H9 (cell line): ENCODE measurements at regions not wholly inside any gene's neighbourhood (a gene's known extent, or its start where the extent isn't known, plus 50 kb on each side); places are given as distances from the start of the nearest gene placed in this dataset.

Source experiments
- DNase-seq: peaks from one replicate; pipeline ENCODE4 v3.0.0-alpha.2; 2017
- H2AFZ ChIP-seq: one replicate; pipeline ENCODE4 v1.6.1; 2013; ENCODE audit warnings: mild to moderate bottlenecking, low read length, control low read depth, moderate library complexity
- H2AK5ac ChIP-seq: 2 replicates; pipeline ENCODE4 v1.6.1; 2013; ENCODE audit warnings: low read length, control low read depth, mixed read lengths; ENCODE audit not compliant: insufficient read length
- H2BK120ac ChIP-seq: one replicate; pipeline ENCODE4 v1.6.1; 2013; ENCODE audit warnings: low read depth, mild to moderate bottlenecking, low read length, control low read depth, inconsistent platforms; ENCODE audit not compliant: poor library complexity, severe bottlenecking
- H2BK12ac ChIP-seq: 2 replicates; pipeline ENCODE4 v1.6.1; 2013; ENCODE audit warnings: low read length, control low read depth, mixed read lengths, low read depth; ENCODE audit not compliant: insufficient read length
- H2BK15ac ChIP-seq: 2 replicates; pipeline ENCODE4 v1.6.1; 2013; ENCODE audit warnings: low read depth, low read length, control low read depth
- H2BK20ac ChIP-seq: one replicate; pipeline ENCODE4 v1.6.1; 2013; ENCODE audit warnings: low read depth, mild to moderate bottlenecking, low read length, control low read depth, inconsistent platforms; ENCODE audit not compliant: poor library complexity, severe bottlenecking
- H2BK5ac ChIP-seq: 2 replicates; pipeline ENCODE4 v1.6.1; 2013; ENCODE audit warnings: low read length, control low read depth, mixed read lengths; ENCODE audit not compliant: insufficient read length
- H3K14ac ChIP-seq: 2 replicates; pipeline ENCODE4 v1.6.1; 2013; ENCODE audit warnings: low read length, control low read depth; ENCODE audit not compliant: insufficient read depth
- H3K18ac ChIP-seq: 2 replicates; pipeline ENCODE4 v1.6.1; 2013; ENCODE audit warnings: low read depth, mild to moderate bottlenecking, mixed read lengths, low read length, control low read depth; ENCODE audit not compliant: insufficient read length
- H3K23ac ChIP-seq: 2 replicates; pipeline ENCODE4 v1.6.1; 2013; ENCODE audit warnings: low read length, control low read depth, mixed read lengths, low read depth; ENCODE audit not compliant: insufficient read length
- H3K23me2 ChIP-seq: 2 replicates; pipeline ENCODE4 v1.6.1; 2013; ENCODE audit warnings: low read depth, mild to moderate bottlenecking, mixed read lengths, low read length, control low read depth; ENCODE audit not compliant: insufficient read length, poor library complexity, severe bottlenecking
- H3K27ac ChIP-seq: 2 replicates; pipeline ENCODE4 v1.5.1; 2013; ENCODE audit warnings: low read length, control low read depth, mixed read lengths, low read depth; ENCODE audit not compliant: insufficient read length
- H3K27me3 ChIP-seq: 2 replicates; pipeline ENCODE4 v1.6.1; 2013; ENCODE audit warnings: low read length, control low read depth, inconsistent platforms; ENCODE audit not compliant: insufficient read depth
- H3K4ac ChIP-seq: 2 replicates; pipeline ENCODE4 v1.6.1; 2013; ENCODE audit warnings: low read depth, mild to moderate bottlenecking, control low read depth, inconsistent platforms, low read length, moderate library complexity
- H3K4me1 ChIP-seq: 2 replicates; pipeline ENCODE4 v1.6.1; 2013; ENCODE audit warnings: low read length, control low read depth, inconsistent platforms; ENCODE audit not compliant: insufficient read depth
- H3K4me2 ChIP-seq: 2 replicates; pipeline ENCODE4 v1.6.1; 2013; ENCODE audit warnings: low read length, control low read depth, mixed read lengths; ENCODE audit not compliant: insufficient read length, insufficient read depth
- H3K56ac ChIP-seq: 2 replicates; pipeline ENCODE4 v1.6.1; 2013; ENCODE audit warnings: low read depth, mild to moderate bottlenecking, mixed read lengths, low read length, control low read depth; ENCODE audit not compliant: insufficient read length
- H3K79me1 ChIP-seq: 2 replicates; pipeline ENCODE4 v1.6.1; 2013; ENCODE audit warnings: low read depth, mild to moderate bottlenecking, moderate library complexity, low read length, control low read depth, inconsistent platforms; ENCODE audit not compliant: insufficient read depth, poor library complexity, severe bottlenecking
- H3K79me2 ChIP-seq: 2 replicates; pipeline ENCODE4 v1.6.1; 2013; ENCODE audit warnings: low read length, control low read depth, inconsistent platforms; ENCODE audit not compliant: insufficient read depth
- H3K9ac ChIP-seq: 2 replicates; pipeline ENCODE4 v1.6.1; 2013; ENCODE audit warnings: low read length, control low read depth, mixed read lengths; ENCODE audit not compliant: insufficient read length; ENCODE audit errors: extremely low read depth
- H3K9me3 ChIP-seq: one replicate; pipeline ENCODE4 v1.6.1; 2013; ENCODE audit warnings: low read depth, low read length, inconsistent platforms; ENCODE audit not compliant: control insufficient read depth
- H3T11ph ChIP-seq: one replicate; pipeline ENCODE4 v1.6.1; 2013; ENCODE audit warnings: mild to moderate bottlenecking, low read length, control low read depth, inconsistent platforms
- H4K20me1 ChIP-seq: one replicate; pipeline ENCODE4 v1.6.1; 2013; ENCODE audit not compliant: control insufficient read depth, insufficient read length, insufficient read depth
- H4K5ac ChIP-seq: 2 replicates; pipeline ENCODE4 v1.6.1; 2013; ENCODE audit warnings: low read depth, mild to moderate bottlenecking, mixed read lengths, low read length, control low read depth; ENCODE audit not compliant: insufficient read length
- H4K8ac ChIP-seq: replicated peaks from 2 replicates; pipeline ENCODE4 v1.6.1; 2013; ENCODE audit warnings: low read length, control low read depth, mixed read lengths, low read depth; ENCODE audit not compliant: insufficient read length
- H4K91ac ChIP-seq: 2 replicates; pipeline ENCODE4 v1.6.1; 2013; ENCODE audit warnings: low read depth, mild to moderate bottlenecking, moderate library complexity, mixed read lengths, low read length, control low read depth; ENCODE audit not compliant: insufficient read length
- H3K27ac Mint-ChIP-seq, 3 experiments: 2 replicates in 2 of 3; 3 replicates in 1 of 3; pipeline ENCODE4 v1.8.0; 2020 to 2021; ENCODE audit warnings: mixed read lengths in 3 of 3, mild to moderate bottlenecking in 1 of 3, moderate library complexity in 1 of 3
- H3K27me3 Mint-ChIP-seq: 2 replicates; pipeline ENCODE4 v1.8.0; 2021; ENCODE audit warnings: low read depth, mild to moderate bottlenecking, moderate library complexity, mixed read lengths
- H3K36me3 Mint-ChIP-seq, 3 experiments: 2 replicates in 2 of 3; 3 replicates in 1 of 3; pipeline ENCODE4 v1.8.0; 2020 to 2021; ENCODE audit warnings: low read depth in 3 of 3, mixed read lengths in 3 of 3; ENCODE audit not compliant: insufficient read depth in 1 of 3
- H3K4me1 Mint-ChIP-seq, 2 experiments: 2 replicates each; pipeline ENCODE4 v1.8.0; 2020; ENCODE audit warnings: mixed read lengths in 2 of 2
- H3K4me3 Mint-ChIP-seq, 2 experiments: 2 replicates in 1 of 2; 3 replicates in 1 of 2; pipeline ENCODE4 v1.8.0; 2020 to 2021; ENCODE audit warnings: mild to moderate bottlenecking in 2 of 2, mixed read lengths in 2 of 2, moderate library complexity in 1 of 2
- H3K9me3 Mint-ChIP-seq, 2 experiments: 2 replicates in 1 of 2; 3 replicates in 1 of 2; pipeline ENCODE4 v1.8.0; 2020; ENCODE audit warnings: mild to moderate bottlenecking in 2 of 2, mixed read lengths in 2 of 2, moderate library complexity in 1 of 2
- WGBS: extraction: QIAGEN DNeasy Blood & Tissue Kit; methylation state at CpG from one replicate; pipeline ENCODE4 v1.1.7; 2013; ENCODE audit warnings: missing lambda C conversion rate, low lambda C conversion rate, mixed read lengths; ENCODE audit not compliant: insufficient read length; ENCODE audit errors: extremely low coverage; 5-methylcytosine and 5-hydroxymethylcytosine counted together
- TF ChIP-seq, protein P1 (sequence below): fragments of 200-600 bp; sonication (generic); conservative IDR thresholded peaks from 3 replicates; pipeline ENCODE4 v1.8.0; 2021; ENCODE audit warnings: antibody characterized with exemption, mild to moderate bottlenecking

DNA sequence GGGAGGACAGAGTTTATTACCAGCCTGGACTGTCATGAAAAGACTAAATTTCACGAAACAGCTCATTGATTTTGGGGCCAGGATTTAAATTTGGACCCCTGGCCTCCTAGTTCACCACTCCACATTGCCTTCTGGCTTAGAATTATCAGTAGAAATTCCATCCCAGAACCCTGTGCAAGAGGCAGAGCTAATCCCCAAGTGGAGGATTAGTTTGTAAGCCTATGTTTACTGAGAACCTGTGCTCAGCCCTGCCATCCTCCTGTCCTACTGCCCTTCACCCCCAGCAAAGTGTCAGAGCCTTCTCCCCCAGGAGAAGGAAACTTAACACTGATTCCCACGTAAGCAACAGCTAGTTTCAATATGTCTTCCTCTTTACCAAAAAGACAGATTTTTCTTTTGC is 99.4 kb downstream of the SST start:
- no CpG with 5 or more reads among the region's 2 CpGs for WGBS
- no peak overlapping the region for H3K18ac ChIP-seq
- no peak overlapping the region for H2AK5ac ChIP-seq

More for the DNA sequence above, 99.4 kb downstream of the SST start:
- H3K4me3 Mint-ChIP-seq: no peak overlapping the region
- H3K27ac ChIP-seq: no peak overlapping the region
- H3K27me3 Mint-ChIP-seq: no peaks in the 10 kb centered on the region
- H3K23me2 ChIP-seq: no peaks in the 10 kb centered on the region
- H2AFZ ChIP-seq: no peak overlapping the region
- H2BK5ac ChIP-seq: no peak overlapping the region
- no peaks in the 10 kb centered on the region for H3K27me3 ChIP-seq
- H3K79me1 ChIP-seq: no peaks in the 10 kb centered on the region
- H4K91ac ChIP-seq: no peak overlapping the region
- peaks cover 42 to 53% of the 10 kb centered on the region in 2 experiments for H3K4me1 Mint-ChIP-seq
- H3K4ac ChIP-seq: no peak overlapping the region
- H2BK15ac ChIP-seq: no peak overlapping the region
- no peak overlapping the region for H3K9ac ChIP-seq
- no peak overlapping the region for H2BK20ac ChIP-seq
- no peak overlapping the region for H2BK120ac ChIP-seq
- H4K20me1 ChIP-seq: no peaks in the 10 kb centered on the region
- no peak overlapping the region for H3K4me2 ChIP-seq
- DNase-seq: no peak
- H3T11ph ChIP-seq: no peak overlapping the region
- no peak overlapping the region for H2BK12ac ChIP-seq
- H4K8ac ChIP-seq: no peak overlapping the region
- TF ChIP-seq, protein P1, sequence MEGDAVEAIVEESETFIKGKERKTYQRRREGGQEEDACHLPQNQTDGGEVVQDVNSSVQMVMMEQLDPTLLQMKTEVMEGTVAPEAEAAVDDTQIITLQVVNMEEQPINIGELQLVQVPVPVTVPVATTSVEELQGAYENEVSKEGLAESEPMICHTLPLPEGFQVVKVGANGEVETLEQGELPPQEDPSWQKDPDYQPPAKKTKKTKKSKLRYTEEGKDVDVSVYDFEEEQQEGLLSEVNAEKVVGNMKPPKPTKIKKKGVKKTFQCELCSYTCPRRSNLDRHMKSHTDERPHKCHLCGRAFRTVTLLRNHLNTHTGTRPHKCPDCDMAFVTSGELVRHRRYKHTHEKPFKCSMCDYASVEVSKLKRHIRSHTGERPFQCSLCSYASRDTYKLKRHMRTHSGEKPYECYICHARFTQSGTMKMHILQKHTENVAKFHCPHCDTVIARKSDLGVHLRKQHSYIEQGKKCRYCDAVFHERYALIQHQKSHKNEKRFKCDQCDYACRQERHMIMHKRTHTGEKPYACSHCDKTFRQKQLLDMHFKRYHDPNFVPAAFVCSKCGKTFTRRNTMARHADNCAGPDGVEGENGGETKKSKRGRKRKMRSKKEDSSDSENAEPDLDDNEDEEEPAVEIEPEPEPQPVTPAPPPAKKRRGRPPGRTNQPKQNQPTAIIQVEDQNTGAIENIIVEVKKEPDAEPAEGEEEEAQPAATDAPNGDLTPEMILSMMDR: no peak
- H3K56ac ChIP-seq: no peak overlapping the region
- H3K14ac ChIP-seq: no peak overlapping the region
- H3K36me3 Mint-ChIP-seq: peaks cover 0 to 6% (median 0%) of the 10 kb centered on the region in 3 experiments; a peak in 3 of 7 replicates
- H3K23ac ChIP-seq: no peak overlapping the region
- H4K5ac ChIP-seq: no peak overlapping the region
- H3K9me3 Mint-ChIP-seq: no peaks in the 10 kb centered on the region; a peak in 1 of 5 replicates
- peaks cover 18% of the 10 kb centered on the region; the same call in 1 of the 2 replicates for H3K4me1 ChIP-seq
- no peaks in the 10 kb centered on the region for H3K9me3 ChIP-seq
- no peak overlapping the region; a peak in 1 of 7 replicates for H3K27ac Mint-ChIP-seq
- H3K79me2 ChIP-seq: no peaks in the 10 kb centered on the region
